ENCODE measurements at regions not wholly inside any gene's neighbourhood (a gene's known extent, or its start where the extent isn't known, plus 50 kb on each side); places are given as distances from the start of the nearest gene placed in this dataset.

- TF ChIP-seq ATF2 (IDR thresholded peaks at IDR 0.05; ENCODE audit: low read length) (no peak), YY1 (IDR thresholded peaks at IDR 0.05; ENCODE audit: low read depth, low read length) (no peak), POLR2AphosphoS5 (IDR thresholded peaks at IDR 0.05; ENCODE audit: low read depth, low read length) (no peak), CTCF (IDR thresholded peaks at IDR 0.05; ENCODE audit: control extremely low read depth in 1 of 3, insufficient read depth in 1 of 3, low read depth in 1 of 3, low read length in 3 of 3) (no peak), RXRA (IDR thresholded peaks at IDR 0.05; ENCODE audit: insufficient read depth, low read depth, low read length) (no peak), SUZ12 (IDR thresholded peaks at IDR 0.05; ENCODE audit: low read length) (no peak)
These were observed 159.1 kb upstream of the RGMB start for GRCh38 chr5:98614341-98614740.

Data from H1 (cell line).